ENCODE measurements at regions not wholly inside any gene's neighbourhood (a gene's known extent, or its start where the extent isn't known, plus 50 kb on each side); places are given as distances from the start of the nearest gene placed in this dataset.

- H3K4me3 ChIP-seq (ENCODE audit: insufficient read depth, low read length, poor library complexity, severe bottlenecking) = no peak overlapping the region
- H3K9me2 ChIP-seq (replicated peaks; ENCODE audit: insufficient read depth, low read length) = no peaks in the 10 kb centered on the region
- no peaks in the 10 kb centered on the region for H3F3A ChIP-seq (ENCODE audit: insufficient read depth)
- H2AFZ ChIP-seq (ENCODE audit: low read depth, low read length, severe bottlenecking) = no peak overlapping the region
- H3K27me3 ChIP-seq (ENCODE audit: low read length) = no peaks in the 10 kb centered on the region
- H3K9ac ChIP-seq (ENCODE audit: low read length) = no peak overlapping the region
- TF ChIP-seq EZH2phosphoT487 (conservative IDR thresholded peaks at IDR 0.05; ENCODE audit: low read length) (no peak), CTCF (IDR thresholded peaks at IDR 0.05; ENCODE audit: insufficient read depth, low read length, poor library complexity, severe bottlenecking) (no peak)
- H3K79me2 ChIP-seq (ENCODE audit: insufficient read depth, low read length) = no peaks in the 10 kb centered on the region
- H3K27ac ChIP-seq (ENCODE audit: low read depth, low read length) = no peak overlapping the region
- no peaks in the 10 kb centered on the region for H3K36me3 ChIP-seq (ENCODE audit: low read length)
- no peak overlapping the region for H3K4me2 ChIP-seq (ENCODE audit: low read depth, low read length, poor library complexity, severe bottlenecking)
- H3K9me3 ChIP-seq (ENCODE audit: insufficient read depth, low read length) = no peaks in the 10 kb centered on the region
- no peaks in the 10 kb centered on the region for H4K20me1 ChIP-seq (ENCODE audit: low read depth, low read length)
These were observed 233.1 kb downstream of the IKZF2 start for GRCh38 chr2:212918336-212918735.

- Histone ChIP-seq H4K20me1 (ENCODE audit: low read depth, low read length) (no peaks in the 10 kb centered on the region), H3K4me2 (ENCODE audit: low read depth, low read length, poor library complexity, severe bottlenecking) (no peak overlapping the region), H3K9ac (ENCODE audit: low read length) (no peak overlapping the region), H3K79me2 (ENCODE audit: insufficient read depth, low read length) (no peaks in the 10 kb centered on the region), H3K27me3 (ENCODE audit: low read length) (no peaks in the 10 kb centered on the region), H3F3A (ENCODE audit: insufficient read depth) (no peaks in the 10 kb centered on the region), H3K9me2 (replicated peaks; ENCODE audit: insufficient read depth, low read length) (no peaks in the 10 kb centered on the region), H3K36me3 (ENCODE audit: low read length) (no peaks in the 10 kb centered on the region), H3K27ac (ENCODE audit: low read depth, low read length) (no peak overlapping the region), H3K9me3 (ENCODE audit: insufficient read depth, low read length) (no peaks in the 10 kb centered on the region), H2AFZ (ENCODE audit: low read depth, low read length, severe bottlenecking) (no peak overlapping the region), H3K4me3 (ENCODE audit: insufficient read depth, low read length, poor library complexity, severe bottlenecking) (no peak overlapping the region)
- TF ChIP-seq CTCF (IDR thresholded peaks at IDR 0.05; ENCODE audit: insufficient read depth, low read length, poor library complexity, severe bottlenecking) (no peak), EZH2phosphoT487 (conservative IDR thresholded peaks at IDR 0.05; ENCODE audit: low read length) (no peak)
These were observed 236.2 kb downstream of the IKZF2 start for GRCh38 chr2:212915121-212915782.

GRCh38 chr2:212914392-212914791 is 237.0 kb downstream of the IKZF2 start:
- Histone ChIP-seq H3K4me3 (ENCODE audit: insufficient read depth, low read length, poor library complexity, severe bottlenecking) (no peak overlapping the region), H3K79me2 (ENCODE audit: insufficient read depth, low read length) (no peaks in the 10 kb centered on the region), H3K36me3 (ENCODE audit: low read length) (no peaks in the 10 kb centered on the region), H3F3A (ENCODE audit: insufficient read depth) (no peaks in the 10 kb centered on the region), H3K9me2 (replicated peaks; ENCODE audit: insufficient read depth, low read length) (no peaks in the 10 kb centered on the region), H3K9me3 (ENCODE audit: insufficient read depth, low read length) (no peaks in the 10 kb centered on the region), H2AFZ (ENCODE audit: low read depth, low read length, severe bottlenecking) (no peak overlapping the region), H3K27ac (ENCODE audit: low read depth, low read length) (no peak overlapping the region), H3K27me3 (ENCODE audit: low read length) (no peaks in the 10 kb centered on the region), H4K20me1 (ENCODE audit: low read depth, low read length) (no peaks in the 10 kb centered on the region), H3K9ac (ENCODE audit: low read length) (no peak overlapping the region), H3K4me2 (ENCODE audit: low read depth, low read length, poor library complexity, severe bottlenecking) (no peak overlapping the region)
- TF ChIP-seq CTCF (IDR thresholded peaks at IDR 0.05; ENCODE audit: insufficient read depth, low read length, poor library complexity, severe bottlenecking) (no peak), EZH2phosphoT487 (conservative IDR thresholded peaks at IDR 0.05; ENCODE audit: low read length) (no peak)
